A673 (cell line): ENCODE measurements at regions not wholly inside any gene's neighbourhood (a gene's known extent, or its start where the extent isn't known, plus 50 kb on each side); places are given as distances from the start of the nearest gene placed in this dataset.
"Not testable (repeated sequence)": the region's sequence is repeated elsewhere in the genome, so short reads cannot be mapped to it uniquely, and the experiment has no call there.

Source experiments
- BruUV-seq: library from RNA; stranded (reverse); fragments of 400-500 nt; replicated peaks from 2 replicates; lab custom pipeline; 2021; lab: Mats Ljungman, UMichigan
- CTCF ChIA-PET: fragments of 300-600 bp; sonication (Branson Sonifier 250); formaldehyde crosslinking; loops from one replicate; lab custom pipeline; 2022; ENCODE audit warnings: antibody characterized with exemption; lab: Charles Lee
- POLR2A ChIA-PET: fragments of 300-600 bp; sonication (Branson Sonifier 250); formaldehyde crosslinking; loops from one replicate; lab custom pipeline; 2022; ENCODE audit warnings: antibody characterized with exemption; ENCODE audit not compliant: low non-redundant PET; lab: Charles Lee
- DNase-seq: peaks from one replicate; pipeline ENCODE4 v3.0.0-alpha.2; 2015; ENCODE audit warnings: low spot score
- H3K27ac ChIP-seq: fragments of 200-600 bp; sonication (generic); 2 replicates; pipeline ENCODE4 v1.5.1; 2016; ENCODE audit warnings: mixed run types, low read depth, mild to moderate bottlenecking, mixed read lengths, antibody characterized with exemption, low read length; ENCODE audit not compliant: poor library complexity, severe bottlenecking
- H3K27me3 ChIP-seq: fragments of 200-600 bp; sonication (generic); replicated peaks from 2 replicates; pipeline ENCODE4 v1.6.1; 2017; ENCODE audit warnings: mixed run types, low read depth, mild to moderate bottlenecking, mixed read lengths, antibody characterized with exemption, low read length; ENCODE audit not compliant: insufficient read depth, poor library complexity
- H3K36me3 ChIP-seq: fragments of 200-600 bp; sonication (generic); 2 replicates; pipeline ENCODE4 v1.6.1; 2016; ENCODE audit warnings: mixed run types, mild to moderate bottlenecking, mixed read lengths, antibody characterized with exemption, low read length; ENCODE audit not compliant: insufficient read depth, poor library complexity, severe bottlenecking
- H3K4me1 ChIP-seq: fragments of 200-600 bp; sonication (generic); 2 replicates; pipeline ENCODE4 v1.6.1; 2017; ENCODE audit warnings: mixed run types, mild to moderate bottlenecking, mixed read lengths, antibody characterized with exemption, low read length; ENCODE audit not compliant: insufficient read depth, poor library complexity, severe bottlenecking
- H3K4me3 ChIP-seq: fragments of 200-600 bp; sonication (generic); 2 replicates; pipeline ENCODE4 v1.5.1; 2016; ENCODE audit warnings: low read depth, mixed run types, mild to moderate bottlenecking, mixed read lengths, low read length; ENCODE audit not compliant: poor library complexity, severe bottlenecking
- H3K9me3 ChIP-seq: fragments of 200-600 bp; sonication (generic); 2 replicates; pipeline ENCODE4 v1.6.1; 2016; ENCODE audit warnings: mixed run types, low read depth, mild to moderate bottlenecking, mixed read lengths, antibody characterized with exemption, low read length; ENCODE audit not compliant: poor library complexity, severe bottlenecking
- EZH2 ChIP-seq: fragments of 200-600 bp; sonication (generic); IDR thresholded peaks from 2 replicates; pipeline ENCODE4 v1.6.1; 2017; ENCODE audit warnings: borderline replicate concordance, low read depth, mild to moderate bottlenecking, mixed read lengths, antibody characterized with exemption, low read length; ENCODE audit not compliant: poor library complexity, severe bottlenecking
- intact Hi-C: fragments of 100-400 bp; cut with micrococcal nuclease; formaldehyde crosslinking; loops from one replicate; pipeline ENCODE4 v1.10.0; 2022; ENCODE audit not compliant: unreplicated experiment
- TF ChIP-seq, protein P1 (sequence below): fragments of 300-800, 200-600 bp; sonication (generic); conservative IDR thresholded peaks from 2 replicates; pipeline ENCODE4 v1.5.1; 2017; ENCODE audit warnings: low read depth, mild to moderate bottlenecking, antibody characterized with exemption, low read length, moderate library complexity, mixed read lengths

DNA sequence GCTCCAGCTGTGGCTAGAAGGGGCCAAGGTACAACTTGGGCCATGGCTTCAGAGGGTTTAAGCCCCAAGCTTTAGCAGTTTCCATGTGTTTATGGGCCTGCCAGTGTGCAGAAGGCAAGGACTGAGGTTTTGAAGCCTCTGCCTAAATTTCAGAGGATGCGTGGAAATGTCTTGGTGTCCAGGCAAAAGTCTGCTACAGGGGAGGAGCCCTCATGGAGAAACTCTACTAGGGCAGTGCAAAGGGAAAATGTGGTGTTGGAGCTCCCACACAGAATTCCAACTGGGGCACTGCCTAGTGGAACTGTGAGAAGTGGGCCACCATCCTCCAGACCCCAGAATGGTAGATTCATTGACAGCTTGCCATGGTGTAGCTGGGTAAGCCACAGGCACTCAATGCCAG lies 527.2 kb upstream of the RORB start:
- ChIA-PET POLR2A (no interaction called here), CTCF (no interaction called here)
- intact Hi-C loops, result no loop called here
- DNase-seq, result no peak
- TF ChIP-seq EZH2, result no peak
- TF ChIP-seq, protein P1, sequence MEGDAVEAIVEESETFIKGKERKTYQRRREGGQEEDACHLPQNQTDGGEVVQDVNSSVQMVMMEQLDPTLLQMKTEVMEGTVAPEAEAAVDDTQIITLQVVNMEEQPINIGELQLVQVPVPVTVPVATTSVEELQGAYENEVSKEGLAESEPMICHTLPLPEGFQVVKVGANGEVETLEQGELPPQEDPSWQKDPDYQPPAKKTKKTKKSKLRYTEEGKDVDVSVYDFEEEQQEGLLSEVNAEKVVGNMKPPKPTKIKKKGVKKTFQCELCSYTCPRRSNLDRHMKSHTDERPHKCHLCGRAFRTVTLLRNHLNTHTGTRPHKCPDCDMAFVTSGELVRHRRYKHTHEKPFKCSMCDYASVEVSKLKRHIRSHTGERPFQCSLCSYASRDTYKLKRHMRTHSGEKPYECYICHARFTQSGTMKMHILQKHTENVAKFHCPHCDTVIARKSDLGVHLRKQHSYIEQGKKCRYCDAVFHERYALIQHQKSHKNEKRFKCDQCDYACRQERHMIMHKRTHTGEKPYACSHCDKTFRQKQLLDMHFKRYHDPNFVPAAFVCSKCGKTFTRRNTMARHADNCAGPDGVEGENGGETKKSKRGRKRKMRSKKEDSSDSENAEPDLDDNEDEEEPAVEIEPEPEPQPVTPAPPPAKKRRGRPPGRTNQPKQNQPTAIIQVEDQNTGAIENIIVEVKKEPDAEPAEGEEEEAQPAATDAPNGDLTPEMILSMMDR, result no peak
- H3K36me3 ChIP-seq, result no peaks in the 10 kb centered on the region
- no peaks in the 10 kb centered on the region for H3K27me3 ChIP-seq
- BruUV-seq, result no TSS peak
- H3K27ac ChIP-seq, result no peak overlapping the region
- no peaks in the 10 kb centered on the region for H3K4me1 ChIP-seq
- H3K9me3 ChIP-seq, result no peaks in the 10 kb centered on the region
- no peak overlapping the region for H3K4me3 ChIP-seq

DNA sequence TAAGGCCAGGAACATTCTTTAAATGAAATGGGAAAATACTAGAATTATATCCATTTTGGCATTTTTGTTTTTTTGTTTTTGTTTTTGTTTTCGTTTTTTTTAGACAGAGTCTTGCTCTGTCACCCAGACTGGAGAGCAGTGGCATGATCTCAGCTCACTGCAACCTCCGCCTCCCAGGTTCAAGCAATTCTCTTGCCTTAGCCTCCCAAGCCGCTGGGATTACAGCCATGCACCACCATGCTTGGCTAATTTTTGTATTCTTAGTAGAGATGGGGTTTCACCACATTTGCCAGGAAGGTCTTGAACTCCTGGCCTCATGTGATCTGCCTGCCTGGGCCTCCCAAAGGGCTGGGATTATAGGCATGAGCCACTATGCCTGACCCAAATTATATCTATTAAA lies 520.7 kb upstream of the RORB start:
- CTCF ChIA-PET, BruUV-seq, H3K9me3 ChIP-seq, H3K27ac ChIP-seq, H3K4me1 ChIP-seq, DNase-seq, H3K27me3 ChIP-seq, intact Hi-C loops, POLR2A ChIA-PET, H3K4me3 ChIP-seq, H3K36me3 ChIP-seq: not testable (repeated sequence)

DNA sequence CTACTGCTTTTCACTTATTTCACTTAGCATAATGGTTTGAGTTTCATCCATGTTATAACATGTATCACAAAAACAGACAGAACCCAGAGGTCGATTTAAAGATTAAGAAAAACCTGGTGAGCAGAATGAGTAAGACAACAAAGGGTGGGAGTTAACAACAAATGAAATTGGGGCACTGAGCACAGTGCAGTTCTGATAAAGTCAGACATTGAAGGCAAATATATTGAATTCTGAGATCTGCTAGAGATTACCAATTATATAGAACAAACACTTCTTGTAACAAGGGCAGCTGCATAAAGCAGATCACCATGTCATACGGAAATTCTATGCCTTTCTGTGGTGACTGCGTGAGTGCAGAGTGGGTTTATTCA lies 517.3 kb upstream of the RORB start:
- TF ChIP-seq, protein P1, result no peak
- TF ChIP-seq EZH2, result no peak
- Histone ChIP-seq H3K9me3 (peaks cover 4% of the 10 kb centered on the region), H3K27me3 (no peaks in the 10 kb centered on the region), H3K4me1 (no peaks in the 10 kb centered on the region), H3K36me3 (no peaks in the 10 kb centered on the region), H3K27ac (no peak overlapping the region), H3K4me3 (no peak overlapping the region)
- DNase-seq, result no peak
- BruUV-seq, result no TSS peak
- ChIA-PET CTCF (no interaction called here), POLR2A (no interaction called here)
- intact Hi-C loops, result no loop called here

DNA sequence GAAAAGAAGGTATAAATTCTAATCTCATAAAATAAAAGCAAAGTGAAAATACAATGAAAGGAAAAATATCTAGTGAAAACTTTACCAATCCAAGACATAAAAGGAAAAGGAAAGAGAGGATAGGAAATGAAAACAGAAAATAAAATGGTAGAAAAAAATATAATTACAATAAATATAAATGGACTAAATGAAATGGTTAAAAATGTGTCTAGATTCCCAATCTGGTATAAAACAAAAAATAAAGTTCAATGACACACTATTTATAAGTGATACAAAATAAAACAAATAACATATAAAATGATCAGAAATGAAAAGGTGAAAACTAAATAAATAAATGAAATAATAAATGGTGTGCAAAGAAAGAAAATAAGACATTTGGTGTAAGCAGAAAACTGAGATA lies 516.4 kb upstream of the RORB start:
- Histone ChIP-seq H3K27me3 (no peaks in the 10 kb centered on the region), H3K9me3 (peaks cover 8% of the 10 kb centered on the region), H3K27ac (no peak overlapping the region), H3K4me1 (no peaks in the 10 kb centered on the region), H3K36me3 (no peaks in the 10 kb centered on the region), H3K4me3 (no peak overlapping the region)
- intact Hi-C loops, result no loop called here
- no peak for TF ChIP-seq EZH2
- TF ChIP-seq, protein P1, result no peak
- POLR2A ChIA-PET, result no interaction called here
- no TSS peak for BruUV-seq
- DNase-seq, result no peak
- CTCF ChIA-PET, result no interaction called here
